ENCODE measurements at regions not wholly inside any gene's neighbourhood (a gene's known extent, or its start where the extent isn't known, plus 50 kb on each side); places are given as distances from the start of the nearest gene placed in this dataset.

GRCh38 chr10:10878963-10879362 lies 138.7 kb upstream of the CELF2 start:
- H2AK5ac ChIP-seq (ENCODE audit: low read depth, low read length) = no peak overlapping the region
- intact Hi-C loops (cut with micrococcal nuclease) = no loop called here
- H4K20me1 ChIP-seq (ENCODE audit: insufficient read depth, low read length) = no peaks in the 10 kb centered on the region
- H4K5ac ChIP-seq (ENCODE audit: low read depth, low read length) = no peak overlapping the region
- H2AK9ac ChIP-seq (replicated peaks; ENCODE audit: low read depth, low read length, poor library complexity) = no peak overlapping the region
- POLR2A ChIA-PET (ENCODE audit: unreplicated experiment) = no interaction called here
- no peak for DNase-seq
- no peak overlapping the region for H2BK120ac ChIP-seq (ENCODE audit: low read depth, low read length)
- H3K9me1 ChIP-seq (ENCODE audit: insufficient read depth, low read length) = no peaks in the 10 kb centered on the region
- no peak overlapping the region for H2BK5ac ChIP-seq (ENCODE audit: low read depth, low read length, poor library complexity, severe bottlenecking)
- no peaks in the 10 kb centered on the region for H3K4me1 ChIP-seq (ENCODE audit: control insufficient read depth, insufficient read depth, low read length)
- dilution Hi-C loops (cut with HindIII; ENCODE audit: low sequenced_read_pairs, unreplicated experiment) = no loop called here
- no peak overlapping the region for H3K14ac ChIP-seq (replicated peaks; ENCODE audit: low read depth, low read length)
- no peak for ATAC-seq (ENCODE audit: low read depth)
- no peak overlapping the region for H3K27ac ChIP-seq (ENCODE audit: insufficient read depth, low read length)
- H3K18ac ChIP-seq (ENCODE audit: low read depth, low read length) = no peak overlapping the region
- 70% methylated on average over 4 of the region's 6 CpGs; no CpG with 5 or more reads in 1 of the 2 experiments for WGBS, 2 experiments (ENCODE audit: extremely low coverage in 2 of 2, insufficient read length in 1 of 2)
- no peak overlapping the region for H4K91ac ChIP-seq (ENCODE audit: insufficient read depth, low read depth, low read length)
- H2AFZ ChIP-seq (replicated peaks; ENCODE audit: low read length, poor library complexity) = no peak overlapping the region
- no peak for TF ChIP-seq CEBPB (IDR thresholded peaks at IDR 0.05; ENCODE audit: low read depth, low read length)
- TF ChIP-seq RFX5 (IDR thresholded peaks at IDR 0.05; ENCODE audit: low read depth, low read length) = no peak
- no peak for TF ChIP-seq USF2 (IDR thresholded peaks at IDR 0.05; ENCODE audit: low read depth, low read length)
- TF ChIP-seq ELK1 (IDR thresholded peaks at IDR 0.05; ENCODE audit: borderline replicate concordance, low read depth, low read length) = no peak
- TF ChIP-seq POLR2A (IDR thresholded peaks at IDR 0.05; ENCODE audit: low read depth, low read length) = no peak
- no peak for TF ChIP-seq FOS (IDR thresholded peaks at IDR 0.05; ENCODE audit: low read depth, low read length)
- TF ChIP-seq RAD21 (IDR thresholded peaks at IDR 0.05; ENCODE audit: low read length) = no peak
- TF ChIP-seq RCOR1 (IDR thresholded peaks at IDR 0.05; ENCODE audit: insufficient replicate concordance, low read length) = no peak
- TF ChIP-seq MXI1 (IDR thresholded peaks at IDR 0.05; ENCODE audit: borderline replicate concordance, low read depth, low read length) = no peak
- TF ChIP-seq CHD1 (IDR thresholded peaks at IDR 0.05; ENCODE audit: low read depth, low read length) = no peak
- no peak for TF ChIP-seq MAZ (IDR thresholded peaks at IDR 0.05; ENCODE audit: borderline replicate concordance, low read depth, low read length)
- TF ChIP-seq NFE2L2 (IDR thresholded peaks at IDR 0.05; ENCODE audit: low read depth, low read length) = no peak
- TF ChIP-seq BHLHE40 (IDR thresholded peaks at IDR 0.05; ENCODE audit: low read depth, low read length) = no peak
- no peak for TF ChIP-seq SMC3 (IDR thresholded peaks at IDR 0.05; ENCODE audit: low read depth, low read length)
- TF ChIP-seq MAFK (IDR thresholded peaks at IDR 0.05; ENCODE audit: low read depth, low read length) = no peak
- no peak for TF ChIP-seq CTCF (conservative IDR thresholded peaks at IDR 0.05; ENCODE audit: low read depth, low read length)
- CTCF ChIA-PET = no interaction called here
- no peaks in the 10 kb centered on the region for H3K27me3 ChIP-seq (ENCODE audit: control insufficient read depth, insufficient read depth, low read length)
- no peak overlapping the region for H3K9ac ChIP-seq (ENCODE audit: low read depth, low read length)
- H2BK15ac ChIP-seq (ENCODE audit: low read depth, low read length) = no peak overlapping the region
- no peaks in the 10 kb centered on the region for H3K79me1 ChIP-seq (ENCODE audit: low read depth in 1 of 2, low read length in 2 of 2)
- no TSS peak for BruUV-seq (replicated peaks)
- no peak overlapping the region for H3K4me3 ChIP-seq (ENCODE audit: insufficient read depth, low read depth, low read length)
- no peaks in the 10 kb centered on the region for H3K36me3 ChIP-seq (ENCODE audit: control insufficient read depth, insufficient read depth, low read length)
- H3K23ac ChIP-seq (ENCODE audit: low read depth, low read length) = no peak overlapping the region
- H4K8ac ChIP-seq (ENCODE audit: low read depth in 2 of 2, low read length in 2 of 2) = no peak overlapping the region
- H3K9me3 ChIP-seq (ENCODE audit: control insufficient read depth, insufficient read depth, low read length) = no peaks in the 10 kb centered on the region; the same call in 1 of the 2 replicates
- H3K4ac ChIP-seq (ENCODE audit: low read depth, low read length) = no peak overlapping the region
- in situ Hi-C loops (cut with MboI; ENCODE audit: low sequenced_read_pairs) = no loop called here
- H3K4me2 ChIP-seq (ENCODE audit: low read depth, low read length) = no peak overlapping the region
- no peak overlapping the region for H2BK20ac ChIP-seq (ENCODE audit: low read depth, low read length)
- H3K56ac ChIP-seq (ENCODE audit: extremely low read depth, insufficient read depth, low read length) = no peak overlapping the region

Data from IMR-90 (cell line).